Stimulated activated memory B cell treated with anti-CD40 and anti-IgM and Interleukin-4, amounts not matched to agents 10 μg/mL and 1 μg/mL and 100 μg/mL, for 72 hours (primary cell): ENCODE measurements at regions not wholly inside any gene's neighbourhood (a gene's known extent, or its start where the extent isn't known, plus 50 kb on each side); places are given as distances from the start of the nearest gene placed in this dataset.

Experiments
- ATAC-seq: fragments of 150-1000 bp; cut with Tn5 transposase; 2 replicates; pipeline ENCODE4 v1.10.0; 2021
- H3K27ac Mint-ChIP-seq: one replicate; pipeline ENCODE4 v1.8.0; 2022; ENCODE audit warnings: mild to moderate bottlenecking, mixed read lengths
- H3K27me3 Mint-ChIP-seq: one replicate; pipeline ENCODE4 v1.8.0; 2022; ENCODE audit warnings: mixed read lengths
- H3K36me3 Mint-ChIP-seq: one replicate; pipeline ENCODE4 v1.8.0; 2022; ENCODE audit warnings: mixed read lengths
- H3K4me1 Mint-ChIP-seq: one replicate; pipeline ENCODE4 v1.8.0; 2022; ENCODE audit warnings: mixed read lengths
- H3K4me3 Mint-ChIP-seq: one replicate; pipeline ENCODE4 v1.8.0; 2022; ENCODE audit warnings: mild to moderate bottlenecking, moderate library complexity, mixed read lengths
- H3K9me3 Mint-ChIP-seq: one replicate; pipeline ENCODE4 v1.8.0; 2022; ENCODE audit warnings: mixed read lengths

DNA sequence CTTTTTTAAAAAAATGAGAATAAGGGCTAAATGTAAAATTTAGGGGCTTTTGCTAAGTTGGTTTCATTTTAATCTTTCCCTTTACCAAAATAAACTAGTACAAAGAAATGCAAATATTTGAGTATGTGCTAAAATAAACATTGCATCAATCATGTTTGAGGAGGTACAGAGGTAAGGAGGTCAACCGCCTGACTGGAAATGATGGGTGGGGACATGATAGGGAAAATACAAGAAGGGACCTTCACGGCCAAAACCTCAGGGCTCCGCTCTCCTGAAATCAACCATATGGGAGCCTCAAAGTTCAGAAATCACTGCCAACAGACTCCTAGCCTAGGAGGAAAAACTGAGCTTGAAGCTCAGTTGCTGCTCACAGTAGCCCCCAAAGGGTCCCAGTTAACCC lies 207.6 kb downstream of the AHR start:
- Mint-ChIP-seq H3K9me3 (no peaks in the 10 kb centered on the region), H3K27ac (no peak overlapping the region), H3K4me1 (peaks cover 9% of the 10 kb centered on the region), H3K4me3 (no peak overlapping the region), H3K36me3 (no peaks in the 10 kb centered on the region), H3K27me3 (peaks cover 7% of the 10 kb centered on the region)
- no peak for ATAC-seq

DNA sequence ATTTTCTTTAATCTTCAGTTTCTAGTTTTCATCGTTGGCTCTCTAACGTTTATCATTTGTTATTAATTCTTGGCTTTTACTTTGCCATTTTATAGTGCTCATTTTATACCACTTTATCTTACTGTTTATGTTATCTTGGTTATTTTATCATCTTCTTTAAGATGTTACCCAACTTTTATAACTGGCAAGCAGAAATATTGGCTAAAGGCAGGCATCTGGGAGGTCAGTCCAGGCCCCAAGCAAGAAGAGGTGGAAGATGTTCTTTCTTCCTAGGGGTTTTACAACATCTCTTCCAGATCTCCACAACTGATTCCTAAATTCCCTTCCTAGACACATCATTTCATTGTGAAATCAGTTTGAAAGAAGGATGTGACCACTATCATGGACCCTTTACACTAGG lies 208.1 kb downstream of the AHR start:
- Mint-ChIP-seq H3K9me3 (no peaks in the 10 kb centered on the region), H3K27ac (no peak overlapping the region), H3K4me1 (peaks cover 9% of the 10 kb centered on the region)

DNA sequence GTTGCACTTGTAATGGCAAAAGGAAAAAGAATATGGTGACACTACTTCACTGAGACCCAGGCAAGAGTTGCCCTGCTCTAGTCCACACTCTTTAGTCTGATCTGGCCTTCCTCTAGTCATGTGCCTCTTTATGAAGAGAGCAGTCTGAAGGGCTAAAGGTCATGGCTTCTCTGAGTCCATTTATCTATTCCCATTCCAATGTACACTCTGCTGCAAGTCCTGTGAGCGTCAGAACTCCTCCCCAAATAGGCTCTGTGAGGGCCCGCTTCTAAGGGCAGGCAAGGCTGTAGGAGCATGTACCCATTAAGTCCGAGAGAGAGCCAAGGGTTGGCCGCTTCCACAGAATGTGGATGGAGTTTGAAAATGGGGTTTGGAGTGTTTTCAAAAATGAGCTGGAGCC lies 209.3 kb downstream of the AHR start:
- peaks cover 9% of the 10 kb centered on the region for H3K4me1 Mint-ChIP-seq
- no peak for ATAC-seq
- H3K27me3 Mint-ChIP-seq = peaks cover 7% of the 10 kb centered on the region
- H3K36me3 Mint-ChIP-seq = no peaks in the 10 kb centered on the region
- H3K9me3 Mint-ChIP-seq = no peaks in the 10 kb centered on the region
- no peak overlapping the region for H3K4me3 Mint-ChIP-seq
- H3K27ac Mint-ChIP-seq = no peak overlapping the region

More for the DNA sequence above, 208.1 kb downstream of the AHR start:
- Mint-ChIP-seq H3K36me3 (no peaks in the 10 kb centered on the region), H3K27me3 (peaks cover 7% of the 10 kb centered on the region), H3K4me3 (no peak overlapping the region)
- no peak for ATAC-seq

DNA sequence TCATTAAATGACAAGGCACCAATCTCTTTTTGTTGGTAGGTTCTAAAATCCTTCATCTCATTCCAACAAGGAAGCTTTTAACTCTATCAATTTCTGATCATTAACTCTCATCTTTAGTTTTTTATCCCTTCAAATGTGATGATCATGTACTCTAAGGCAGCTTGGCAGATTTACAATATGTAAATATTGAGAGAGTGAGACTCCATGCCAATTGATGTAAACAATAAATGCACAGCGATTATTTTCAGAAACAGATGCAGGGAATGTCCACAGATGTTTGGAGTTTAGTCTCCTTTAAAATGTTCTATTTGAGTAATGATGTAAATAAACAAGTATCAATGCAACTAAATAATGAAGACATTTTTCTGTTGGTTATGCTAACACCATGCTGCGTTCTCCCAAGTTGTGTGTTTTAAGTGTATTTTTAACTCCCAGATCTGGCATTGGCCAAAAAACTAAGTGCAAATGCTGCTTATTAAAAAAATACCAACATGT lies 213.8 kb downstream of the AHR start:
- Mint-ChIP-seq H3K4me3 (no peak overlapping the region), H3K9me3 (no peaks in the 10 kb centered on the region), H3K4me1 (no peaks in the 10 kb centered on the region), H3K36me3 (no peaks in the 10 kb centered on the region), H3K27me3 (peaks cover 7% of the 10 kb centered on the region), H3K27ac (no peak overlapping the region)
- no peak for ATAC-seq

DNA sequence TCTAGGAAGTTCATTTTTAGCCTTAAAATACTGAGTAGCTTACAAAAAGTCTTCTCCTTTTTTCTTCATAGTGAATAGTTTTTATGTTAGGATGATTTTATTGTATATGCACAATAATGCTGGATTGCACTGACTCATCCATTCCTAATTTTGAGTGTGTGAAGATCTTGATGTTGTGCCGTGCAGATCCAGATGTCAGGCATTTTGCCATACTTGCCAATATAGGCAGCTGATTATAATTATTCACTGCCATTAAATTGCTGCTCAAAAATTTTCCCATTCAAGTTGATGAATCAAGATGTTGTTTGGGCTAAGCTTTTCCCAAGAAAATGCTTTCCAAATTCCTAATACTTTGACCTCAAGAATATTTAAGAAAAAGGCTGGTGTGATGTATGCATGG lies 218.3 kb downstream of the AHR start:
- H3K27me3 Mint-ChIP-seq = no peaks in the 10 kb centered on the region
- H3K9me3 Mint-ChIP-seq = no peaks in the 10 kb centered on the region
- H3K27ac Mint-ChIP-seq = no peak overlapping the region
- no peak for ATAC-seq
- no peaks in the 10 kb centered on the region for H3K36me3 Mint-ChIP-seq
- H3K4me3 Mint-ChIP-seq = no peak overlapping the region
- H3K4me1 Mint-ChIP-seq = no peaks in the 10 kb centered on the region

DNA sequence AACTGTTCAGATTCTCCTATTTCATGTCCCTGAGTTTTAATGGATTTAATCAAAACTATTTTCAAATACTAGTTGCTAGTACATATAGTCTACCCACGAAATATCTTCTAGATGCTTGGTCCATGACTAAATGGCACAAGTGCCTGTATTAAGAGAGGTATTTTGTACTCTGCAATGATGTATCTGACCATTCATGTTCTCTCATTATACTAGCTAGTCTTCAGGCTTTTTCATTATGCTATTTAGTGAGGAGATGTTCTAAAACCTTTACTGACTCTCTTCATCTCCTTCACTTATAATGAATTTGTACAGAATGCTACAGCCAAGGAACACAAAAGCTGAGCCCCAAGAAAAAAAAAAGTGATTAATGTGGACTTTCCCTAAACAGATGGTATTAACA lies 222.5 kb downstream of the AHR start:
- Mint-ChIP-seq H3K4me3 (no peak overlapping the region), H3K27me3 (no peaks in the 10 kb centered on the region), H3K4me1 (peaks cover 7% of the 10 kb centered on the region), H3K9me3 (no peaks in the 10 kb centered on the region), H3K36me3 (no peaks in the 10 kb centered on the region), H3K27ac (no peak overlapping the region)
- no peak for ATAC-seq

DNA sequence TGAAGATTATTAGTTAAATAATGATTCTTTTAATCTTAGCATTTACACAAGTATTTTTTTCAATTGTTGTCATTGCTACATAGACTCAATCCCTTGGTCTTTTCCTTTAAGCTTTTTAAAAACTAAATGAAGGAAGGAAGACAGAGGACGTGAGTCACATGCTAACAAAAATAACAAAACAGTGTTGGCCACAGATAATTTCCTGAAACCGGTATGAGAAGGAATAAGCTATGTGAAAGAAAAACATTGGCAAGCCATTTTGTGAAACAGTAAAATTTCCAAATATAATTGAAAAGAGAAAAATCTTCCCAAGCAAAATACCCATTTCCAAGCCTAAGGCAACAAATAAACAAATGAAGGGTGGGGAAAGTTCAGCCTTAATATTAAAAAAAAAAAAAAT lies 223.0 kb downstream of the AHR start:
- ATAC-seq = no peak
- H3K4me3 Mint-ChIP-seq = no peak overlapping the region
- peaks cover 10% of the 10 kb centered on the region for H3K4me1 Mint-ChIP-seq
- H3K27ac Mint-ChIP-seq = no peak overlapping the region
- H3K9me3 Mint-ChIP-seq = no peaks in the 10 kb centered on the region
- H3K36me3 Mint-ChIP-seq = no peaks in the 10 kb centered on the region
- H3K27me3 Mint-ChIP-seq = no peaks in the 10 kb centered on the region

DNA sequence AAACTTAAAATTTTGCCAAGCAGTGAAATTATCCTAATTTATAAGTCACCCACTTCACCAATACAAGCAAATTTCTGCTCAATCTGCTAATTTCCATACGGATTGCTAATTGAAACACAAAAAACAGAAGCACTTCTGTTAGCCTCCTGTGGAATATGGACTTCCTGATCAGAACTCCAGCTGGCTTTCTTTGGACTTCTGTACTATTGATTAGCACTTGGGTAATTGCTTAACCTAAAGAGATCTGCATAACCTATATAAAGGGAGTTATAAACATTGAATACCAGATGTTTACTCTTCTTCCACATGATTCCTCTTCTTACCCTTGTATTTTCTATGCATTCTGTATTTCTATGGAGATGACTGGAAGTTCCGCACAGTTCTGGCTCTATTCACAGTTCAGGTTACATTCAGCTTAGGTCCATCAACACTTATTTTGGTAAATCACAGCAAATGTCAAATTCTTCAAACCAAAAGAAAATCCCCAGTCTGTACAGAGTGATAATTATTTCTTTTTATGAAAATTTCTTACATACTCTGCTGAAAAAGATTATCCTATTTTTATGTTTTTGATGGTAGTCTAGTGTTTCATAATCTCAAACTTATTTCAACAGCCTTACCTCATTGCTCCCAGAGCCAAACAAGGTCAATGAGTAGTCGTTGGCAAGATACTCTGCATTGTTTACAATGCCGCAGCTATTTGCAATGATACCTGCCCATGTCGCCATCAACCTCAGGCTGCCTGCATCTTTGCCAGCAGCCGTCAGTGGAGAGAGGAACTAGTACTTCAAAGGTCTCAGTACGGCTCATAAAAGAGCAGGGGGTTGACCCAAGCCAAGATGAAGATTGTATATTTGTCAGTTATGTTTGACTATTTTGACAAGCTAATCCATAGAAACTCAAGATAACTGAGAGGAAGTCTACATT lies 225.6 kb downstream of the AHR start:
- no peaks in the 10 kb centered on the region for H3K27me3 Mint-ChIP-seq
- no peaks in the 10 kb centered on the region for H3K9me3 Mint-ChIP-seq
- no peaks in the 10 kb centered on the region for H3K36me3 Mint-ChIP-seq
- no peak for ATAC-seq
- H3K27ac Mint-ChIP-seq = no peak overlapping the region
- H3K4me1 Mint-ChIP-seq = peaks cover 12% of the 10 kb centered on the region
- H3K4me3 Mint-ChIP-seq = no peak overlapping the region

DNA sequence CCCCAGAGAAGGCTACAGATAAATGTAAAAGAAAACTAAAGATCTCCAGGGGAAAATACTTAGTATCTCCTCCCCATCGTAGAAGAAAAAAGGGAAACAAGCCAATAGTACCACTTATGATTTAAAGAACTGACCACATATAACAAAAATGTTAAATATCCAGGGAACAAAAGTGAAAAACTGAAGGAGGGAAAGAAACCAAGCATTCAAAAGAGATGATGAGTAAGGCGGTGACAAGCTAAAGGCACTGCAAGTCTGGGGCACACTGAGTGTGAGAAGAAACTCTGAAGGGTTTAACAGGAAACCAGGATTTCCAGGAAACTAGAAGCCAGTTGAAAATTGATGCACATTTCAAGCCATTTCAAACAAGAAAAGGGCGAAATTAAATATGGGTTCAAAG lies 226.3 kb downstream of the AHR start:
- no peak for ATAC-seq
- Mint-ChIP-seq H3K4me1 (peaks cover 12% of the 10 kb centered on the region), H3K27me3 (no peaks in the 10 kb centered on the region), H3K9me3 (no peaks in the 10 kb centered on the region), H3K4me3 (no peak overlapping the region), H3K27ac (no peak overlapping the region), H3K36me3 (no peaks in the 10 kb centered on the region)

DNA sequence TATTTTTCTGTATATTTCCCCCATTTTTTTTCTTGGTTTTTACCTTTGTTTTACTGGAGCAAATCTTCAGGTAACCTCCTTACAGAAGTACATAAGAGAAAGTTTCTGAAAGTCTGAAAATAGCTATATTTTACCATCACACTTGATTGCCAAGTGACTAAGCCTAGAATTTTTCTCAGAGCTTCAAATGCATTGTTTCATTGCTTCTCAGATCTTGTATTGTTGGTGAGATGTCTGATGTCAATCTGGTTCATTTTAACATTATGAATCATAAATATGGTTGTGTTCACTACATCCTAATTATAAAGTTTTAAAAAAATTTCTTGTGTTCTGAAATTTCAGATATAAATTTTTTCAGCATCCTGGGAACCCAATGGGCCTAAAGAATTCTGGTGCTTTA lies 228.2 kb downstream of the AHR start:
- Mint-ChIP-seq H3K36me3 (no peaks in the 10 kb centered on the region), H3K27me3 (no peaks in the 10 kb centered on the region), H3K9me3 (no peaks in the 10 kb centered on the region), H3K4me1 (peaks cover 12% of the 10 kb centered on the region), H3K4me3 (no peak overlapping the region), H3K27ac (no peak overlapping the region)
- no peak for ATAC-seq

DNA sequence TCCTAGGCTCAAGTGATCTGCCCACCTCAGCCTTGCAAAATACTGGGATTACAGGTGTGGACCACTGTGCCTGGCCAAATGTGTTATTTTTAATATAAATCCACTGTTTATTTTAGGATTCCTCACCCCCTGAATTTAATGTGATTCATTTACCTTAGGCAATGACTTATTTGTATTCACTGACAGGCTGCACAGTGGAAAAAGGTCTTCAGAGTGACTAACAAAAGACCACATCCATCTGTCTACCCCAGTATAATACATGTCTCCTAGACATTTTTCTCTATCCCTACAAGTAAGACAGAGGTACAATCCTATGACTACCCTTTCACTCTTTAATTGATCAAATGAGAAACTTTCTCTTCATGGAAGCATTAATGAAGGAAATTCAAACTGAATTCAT lies 230.2 kb downstream of the AHR start:
- Mint-ChIP-seq H3K9me3 (no peaks in the 10 kb centered on the region), H3K4me1 (peaks cover 12% of the 10 kb centered on the region), H3K4me3 (no peak overlapping the region), H3K27ac (no peak overlapping the region), H3K36me3 (no peaks in the 10 kb centered on the region), H3K27me3 (no peaks in the 10 kb centered on the region)
- ATAC-seq = no peak

DNA sequence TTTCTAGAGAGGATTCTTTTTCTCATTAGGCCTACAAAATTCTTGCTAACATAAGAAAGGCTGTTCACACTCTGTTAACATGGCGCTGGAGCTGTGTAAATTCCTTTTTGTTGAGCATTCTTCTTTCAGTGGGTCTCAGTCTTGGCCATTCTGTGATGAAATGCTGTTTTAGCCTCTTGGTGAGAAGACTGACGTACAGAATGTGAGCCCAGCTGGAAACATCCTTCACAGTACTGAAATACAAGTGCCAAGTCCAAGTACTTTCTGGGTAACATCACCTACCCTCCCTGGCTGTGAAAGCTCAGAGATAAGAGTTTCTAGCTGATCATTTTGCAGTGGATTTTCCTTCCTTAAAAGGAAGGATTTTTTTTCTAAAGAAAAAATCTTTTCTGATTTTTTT lies 231.8 kb downstream of the AHR start:
- Mint-ChIP-seq H3K27me3 (no peaks in the 10 kb centered on the region), H3K4me3 (no peak overlapping the region), H3K4me1 (peaks cover 5% of the 10 kb centered on the region), H3K9me3 (no peaks in the 10 kb centered on the region), H3K27ac (no peak overlapping the region), H3K36me3 (no peaks in the 10 kb centered on the region)
- no peak for ATAC-seq

DNA sequence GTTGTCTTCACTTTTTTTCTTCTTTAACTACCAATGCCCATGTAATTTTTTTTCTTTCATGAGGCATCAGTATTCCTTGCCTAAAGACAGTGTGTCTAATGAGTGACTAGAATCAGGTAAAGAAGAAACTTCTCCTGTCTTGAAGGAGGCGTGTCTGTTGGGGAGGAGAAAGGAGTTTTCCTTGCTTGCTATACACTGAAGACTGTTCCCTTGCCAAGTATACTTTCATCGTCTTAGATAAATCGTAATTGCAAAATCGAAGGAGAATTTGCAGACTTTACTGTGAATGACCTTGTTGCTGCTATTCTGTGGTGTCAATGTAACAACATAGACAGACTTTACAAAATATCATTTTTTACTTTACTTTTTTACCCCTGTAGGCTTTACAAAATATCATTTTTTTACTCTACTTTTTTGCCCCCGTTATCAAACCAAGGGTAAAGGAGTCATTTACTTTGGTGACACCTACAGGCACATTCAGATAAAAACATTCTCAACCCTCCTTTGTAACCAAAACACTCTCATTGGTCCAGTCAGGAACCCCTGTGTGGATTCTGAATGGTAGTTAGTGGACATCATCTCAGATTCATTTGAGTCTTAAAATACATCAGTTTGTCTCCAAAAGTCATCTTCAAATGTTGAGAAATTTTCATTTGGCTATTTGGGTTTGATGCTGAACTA lies 232.4 kb downstream of the AHR start:
- Mint-ChIP-seq H3K36me3 (no peaks in the 10 kb centered on the region), H3K4me3 (no peak overlapping the region), H3K9me3 (no peaks in the 10 kb centered on the region), H3K27me3 (no peaks in the 10 kb centered on the region), H3K4me1 (peaks cover 5% of the 10 kb centered on the region), H3K27ac (no peak overlapping the region)
- ATAC-seq = no peak

DNA sequence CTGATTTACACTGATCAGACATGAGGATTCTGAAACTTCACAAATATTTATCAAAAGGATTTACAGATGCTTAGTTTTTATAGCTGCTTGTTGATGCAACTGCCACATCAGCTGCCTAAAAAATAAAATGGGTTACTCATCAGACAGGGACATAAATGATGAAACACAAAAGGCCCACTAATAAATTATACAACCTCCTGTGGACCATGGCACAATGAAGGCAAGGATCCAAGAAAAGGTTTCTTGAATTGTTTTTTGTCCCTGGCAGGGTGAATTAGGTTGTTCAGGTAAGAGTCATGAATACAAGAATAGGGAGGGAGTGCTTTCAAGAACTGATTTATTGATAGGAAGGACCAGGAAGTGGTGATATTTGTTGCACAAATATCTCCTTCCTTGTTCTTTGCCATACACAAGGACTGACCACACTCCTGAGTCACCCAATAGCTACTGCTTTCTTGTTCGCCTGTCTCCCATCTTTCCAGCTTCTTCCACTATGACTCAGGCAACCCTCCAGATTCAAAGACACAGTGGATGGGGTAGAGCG lies 234.5 kb downstream of the AHR start:
- Mint-ChIP-seq H3K27me3 (no peaks in the 10 kb centered on the region), H3K4me1 (no peaks in the 10 kb centered on the region), H3K36me3 (no peaks in the 10 kb centered on the region), H3K4me3 (no peak overlapping the region), H3K27ac (no peak overlapping the region), H3K9me3 (no peaks in the 10 kb centered on the region)
- no peak for ATAC-seq

DNA sequence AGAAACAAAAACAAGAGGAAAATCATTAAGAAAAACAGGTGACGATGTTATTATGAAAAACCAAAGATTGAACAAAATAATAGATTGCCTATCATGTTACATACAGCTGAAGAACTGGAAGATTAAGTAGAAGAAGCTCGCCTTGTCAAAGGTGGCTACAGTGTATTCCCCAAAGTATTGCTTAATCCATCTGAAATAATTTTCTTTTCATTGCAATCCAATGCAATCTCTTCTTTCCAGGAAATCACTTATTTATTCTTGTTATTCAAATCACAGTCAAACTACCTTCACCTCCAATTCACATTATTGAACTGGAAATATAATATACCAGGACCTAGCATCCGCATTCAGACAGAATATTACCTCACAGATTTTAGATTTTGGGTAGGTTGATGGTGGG lies 235.9 kb downstream of the AHR start:
- H3K4me1 Mint-ChIP-seq = no peaks in the 10 kb centered on the region
- no peaks in the 10 kb centered on the region for H3K27me3 Mint-ChIP-seq
- H3K27ac Mint-ChIP-seq = no peak overlapping the region
- no peaks in the 10 kb centered on the region for H3K36me3 Mint-ChIP-seq
- no peak for ATAC-seq
- no peak overlapping the region for H3K4me3 Mint-ChIP-seq
- no peaks in the 10 kb centered on the region for H3K9me3 Mint-ChIP-seq

DNA sequence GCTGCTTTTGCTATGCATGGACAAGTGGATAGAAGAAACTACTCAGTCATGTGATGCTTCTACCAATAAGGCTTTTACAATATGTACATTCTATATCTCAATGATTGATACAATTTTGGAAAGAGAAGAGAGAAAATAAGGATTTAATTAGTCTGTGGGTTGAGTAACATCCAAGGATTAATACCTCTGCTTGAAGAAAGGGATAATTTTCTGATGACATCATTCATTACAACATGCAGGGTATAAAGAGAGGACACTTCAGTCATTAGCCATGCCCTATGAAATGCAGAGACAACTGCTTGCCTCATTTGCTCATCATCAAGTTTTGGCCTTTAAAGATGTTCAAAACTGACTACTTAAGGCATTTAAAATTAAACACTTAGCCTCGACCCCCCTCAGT lies 237.3 kb downstream of the AHR start:
- no peak overlapping the region for H3K27ac Mint-ChIP-seq
- no peak for ATAC-seq
- no peaks in the 10 kb centered on the region for H3K9me3 Mint-ChIP-seq
- no peaks in the 10 kb centered on the region for H3K4me1 Mint-ChIP-seq
- H3K4me3 Mint-ChIP-seq = no peak overlapping the region
- H3K36me3 Mint-ChIP-seq = no peaks in the 10 kb centered on the region
- no peaks in the 10 kb centered on the region for H3K27me3 Mint-ChIP-seq
